GM13977 (cell line): ENCODE measurements at regions not wholly inside any gene's neighbourhood (a gene's known extent, or its start where the extent isn't known, plus 50 kb on each side); places are given as distances from the start of the nearest gene placed in this dataset.
"Not testable (repeated sequence)": the region's sequence is repeated elsewhere in the genome, so short reads cannot be mapped to it uniquely, and the experiment has no call there.

Source experiments
- DNase-seq: peaks from one replicate; pipeline ENCODE4 v3.0.0; 2012; ENCODE audit warnings: low spot score
- CTCF ChIP-seq: IDR thresholded peaks from 2 replicates; pipeline ENCODE4 v1.5.1; 2012; ENCODE audit warnings: mild to moderate bottlenecking, control low read depth; ENCODE audit not compliant: insufficient read depth; ENCODE audit errors: extremely low read depth, missing control alignments
- in situ Hi-C: fragments of 300-500 bp; cut with MboI; formaldehyde crosslinking; loops from one replicate; pipeline ENCODE4 v1.12.0; 2022; ENCODE audit warnings: low sequenced_read_pairs, low pct_unique_long_range_greater_than_20kb, mixed read lengths, inconsistent platforms; ENCODE audit not compliant: unreplicated experiment

- no peak for DNase-seq
- TF ChIP-seq CTCF: no peak
- in situ Hi-C loops: no loop called here
These were observed 379.0 kb upstream of the SGO1 start for GRCh38 chr3:20564966-20565365.

- no peak for DNase-seq
- no peak for TF ChIP-seq CTCF
- in situ Hi-C loops: no loop called here
These were observed 378.0 kb upstream of the SGO1 start for GRCh38 chr3:20563985-20564384.

- no peak for TF ChIP-seq CTCF
These were observed 377.2 kb upstream of the SGO1 start for GRCh38 chr3:20563251-20563650.

GRCh38 chr3:20561166-20561565, 375.2 kb upstream of the SGO1 start:
- in situ Hi-C loops: no loop called here
- no peak for DNase-seq
- no peak for TF ChIP-seq CTCF

More at GRCh38 chr3:20563251-20563650, 377.2 kb upstream of the SGO1 start:
- in situ Hi-C loops: no loop called here
- no peak for DNase-seq

- in situ Hi-C loops: not testable (repeated sequence)
These were observed 374.4 kb upstream of the SGO1 start for GRCh38 chr3:20560446-20560845.

GRCh38 chr3:20558161-20558560, 372.2 kb upstream of the SGO1 start:
- no peak for TF ChIP-seq CTCF
- DNase-seq: no peak
- in situ Hi-C loops: no loop called here

More at GRCh38 chr3:20560446-20560845, 374.4 kb upstream of the SGO1 start:
- DNase-seq: not testable (repeated sequence)

- no peak for TF ChIP-seq CTCF
- in situ Hi-C loops: no loop called here
- no peak for DNase-seq
These were observed 370.7 kb upstream of the SGO1 start for GRCh38 chr3:20556661-20557060.
